GM13977 (cell line): ENCODE measurements at regions not wholly inside any gene's neighbourhood (a gene's known extent, or its start where the extent isn't known, plus 50 kb on each side); places are given as distances from the start of the nearest gene placed in this dataset.

Experiments used
- DNase-seq: peaks from one replicate; pipeline ENCODE4 v3.0.0; 2012; ENCODE audit warnings: low spot score
- in situ Hi-C: fragments of 300-500 bp; cut with MboI; formaldehyde crosslinking; loops from one replicate; pipeline ENCODE4 v1.12.0; 2022; ENCODE audit warnings: low sequenced_read_pairs, low pct_unique_long_range_greater_than_20kb, mixed read lengths, inconsistent platforms; ENCODE audit not compliant: unreplicated experiment
- TF ChIP-seq, protein P1 (sequence below): IDR thresholded peaks from 2 replicates; pipeline ENCODE4 v1.5.1; 2012; ENCODE audit warnings: mild to moderate bottlenecking, control low read depth; ENCODE audit not compliant: insufficient read depth; ENCODE audit errors: extremely low read depth, missing control alignments

DNA sequence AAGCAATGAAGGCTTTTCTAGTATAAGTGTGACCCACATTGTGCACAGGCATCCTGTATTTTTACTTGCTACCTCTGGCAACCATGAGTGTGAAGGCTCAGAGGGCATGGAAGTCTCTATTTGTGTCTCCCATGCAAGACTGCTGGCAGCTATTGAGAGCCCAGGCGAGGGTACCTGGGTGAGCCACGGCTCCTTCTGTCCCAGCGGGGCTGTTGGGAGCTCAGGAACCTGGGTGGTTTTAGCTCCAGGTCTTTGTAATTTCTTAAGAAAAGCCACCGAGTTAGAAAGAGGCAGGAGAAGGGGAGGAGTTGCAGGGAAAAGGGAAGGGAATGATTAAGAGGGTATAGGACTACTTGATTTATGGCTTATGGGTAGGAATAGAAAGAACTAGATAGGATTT, 190.4 kb upstream of the SOX1 start:
- TF ChIP-seq, protein P1, sequence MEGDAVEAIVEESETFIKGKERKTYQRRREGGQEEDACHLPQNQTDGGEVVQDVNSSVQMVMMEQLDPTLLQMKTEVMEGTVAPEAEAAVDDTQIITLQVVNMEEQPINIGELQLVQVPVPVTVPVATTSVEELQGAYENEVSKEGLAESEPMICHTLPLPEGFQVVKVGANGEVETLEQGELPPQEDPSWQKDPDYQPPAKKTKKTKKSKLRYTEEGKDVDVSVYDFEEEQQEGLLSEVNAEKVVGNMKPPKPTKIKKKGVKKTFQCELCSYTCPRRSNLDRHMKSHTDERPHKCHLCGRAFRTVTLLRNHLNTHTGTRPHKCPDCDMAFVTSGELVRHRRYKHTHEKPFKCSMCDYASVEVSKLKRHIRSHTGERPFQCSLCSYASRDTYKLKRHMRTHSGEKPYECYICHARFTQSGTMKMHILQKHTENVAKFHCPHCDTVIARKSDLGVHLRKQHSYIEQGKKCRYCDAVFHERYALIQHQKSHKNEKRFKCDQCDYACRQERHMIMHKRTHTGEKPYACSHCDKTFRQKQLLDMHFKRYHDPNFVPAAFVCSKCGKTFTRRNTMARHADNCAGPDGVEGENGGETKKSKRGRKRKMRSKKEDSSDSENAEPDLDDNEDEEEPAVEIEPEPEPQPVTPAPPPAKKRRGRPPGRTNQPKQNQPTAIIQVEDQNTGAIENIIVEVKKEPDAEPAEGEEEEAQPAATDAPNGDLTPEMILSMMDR = no peak
- in situ Hi-C loops = no loop called here
- no peak for DNase-seq

DNA sequence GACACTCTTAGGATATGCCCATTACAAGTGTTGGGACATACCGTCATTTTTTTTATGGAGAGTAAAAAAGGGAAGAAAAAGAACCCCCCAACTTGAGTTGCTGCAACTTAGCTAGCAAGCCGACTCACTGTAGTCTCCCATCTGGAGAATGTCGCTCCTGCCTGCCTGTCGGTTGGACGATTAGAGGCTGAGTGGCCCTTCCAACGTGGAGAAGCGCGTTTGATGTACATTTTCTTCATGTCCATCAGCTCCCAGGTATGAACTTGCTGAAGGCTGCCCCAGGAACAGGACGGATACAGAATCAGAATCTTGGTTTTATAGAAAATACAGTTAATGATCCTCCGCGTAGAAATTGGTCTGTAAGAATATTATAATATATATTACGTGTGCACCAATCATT, 189.0 kb upstream of the SOX1 start:
- no peak for DNase-seq
- TF ChIP-seq, protein P1 = no peak
- in situ Hi-C loops = no loop called here

DNA sequence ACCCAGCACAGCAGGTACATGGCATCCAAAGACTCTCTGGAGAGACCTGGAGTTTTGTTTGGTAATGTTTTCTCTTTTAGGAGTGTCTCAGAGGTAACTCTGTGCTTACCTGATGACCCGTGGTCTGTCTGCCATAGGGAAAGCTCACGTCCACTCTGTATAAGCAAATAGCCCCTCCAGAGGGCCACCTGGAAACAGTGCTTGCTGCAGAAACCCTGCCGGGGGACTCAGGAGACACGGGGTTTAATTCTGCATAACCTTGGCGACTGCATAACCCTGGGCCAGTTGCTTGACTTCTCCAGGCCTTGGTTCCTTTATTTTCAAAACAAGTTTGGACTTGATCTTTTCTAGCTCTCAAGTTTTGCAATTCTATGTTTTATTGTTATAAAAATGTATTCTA, 187.2 kb upstream of the SOX1 start:
- in situ Hi-C loops = no loop called here
- DNase-seq = no peak
- TF ChIP-seq, protein P1 = no peak

DNA sequence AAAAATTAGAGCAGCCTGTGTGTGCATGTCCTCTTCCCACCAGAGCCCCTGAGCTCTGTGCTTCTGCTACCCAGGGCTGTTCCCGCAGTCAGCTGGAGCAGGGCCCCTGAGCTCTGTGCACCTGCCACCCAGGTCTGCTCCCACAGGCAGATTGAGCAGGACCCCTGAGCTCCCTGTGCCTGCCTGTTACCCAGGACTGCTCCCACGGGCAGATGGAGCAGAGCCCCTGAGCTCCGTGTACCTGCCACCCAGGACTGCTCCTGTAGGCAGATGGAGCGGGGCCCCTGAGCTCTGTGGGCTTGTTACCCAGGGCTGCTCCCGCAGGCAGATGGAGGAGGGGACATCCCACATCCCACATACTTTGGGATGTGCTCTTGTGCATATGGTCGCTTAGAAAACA, 186.8 kb upstream of the SOX1 start:
- TF ChIP-seq, protein P1 = no peak
- DNase-seq = no peak
- in situ Hi-C loops = no loop called here

DNA sequence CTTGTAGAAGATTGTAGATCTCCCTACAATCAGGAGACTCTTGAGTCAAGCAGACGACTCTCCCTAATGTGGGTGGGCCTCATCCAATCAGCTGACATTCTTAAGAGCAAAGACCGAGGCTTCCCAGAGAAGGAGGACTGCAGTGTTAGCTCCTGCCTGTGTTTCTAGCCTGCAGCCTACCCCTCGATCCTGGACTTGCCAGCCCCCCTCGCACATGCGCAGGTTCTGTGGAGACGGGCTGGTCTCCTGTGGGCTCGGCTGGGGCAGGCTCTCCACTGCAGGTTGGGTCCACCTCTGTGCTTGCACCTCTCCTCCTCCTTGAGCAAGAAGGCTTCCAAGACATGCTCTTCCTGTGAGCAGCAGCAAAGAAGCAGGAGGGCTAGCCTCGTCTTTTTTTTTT, 185.2 kb upstream of the SOX1 start:
- TF ChIP-seq, protein P1 = no peak
- DNase-seq = no peak
- in situ Hi-C loops = no loop called here

DNA sequence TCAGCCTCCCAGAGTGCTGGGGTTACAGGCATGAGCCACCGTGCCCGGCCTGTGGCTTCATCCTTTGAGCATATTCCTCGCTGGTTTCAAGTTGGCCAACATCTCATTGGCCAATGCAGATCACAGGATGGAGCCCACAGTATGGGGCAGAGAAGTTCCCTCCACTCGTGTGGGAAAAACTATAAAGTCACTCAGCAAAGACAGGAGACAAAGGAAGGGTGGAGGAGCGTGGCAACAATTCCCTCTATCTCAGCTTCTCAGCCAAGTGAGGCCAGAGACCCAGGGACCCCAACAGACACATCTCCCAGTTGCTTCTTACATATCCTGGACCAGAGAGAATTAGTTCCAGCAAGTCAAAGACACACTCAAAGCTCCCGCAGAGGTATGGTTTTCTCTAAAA, 184.6 kb upstream of the SOX1 start:
- in situ Hi-C loops = no loop called here
- TF ChIP-seq, protein P1 = no peak

More for the DNA sequence above, 184.6 kb upstream of the SOX1 start:
- no peak for DNase-seq
